HCT116 (cell line): ENCODE measurements at regions not wholly inside any gene's neighbourhood (a gene's known extent, or its start where the extent isn't known, plus 50 kb on each side); places are given as distances from the start of the nearest gene placed in this dataset.
"Not testable (repeated sequence)": the region's sequence is repeated elsewhere in the genome, so short reads cannot be mapped to it uniquely, and the experiment has no call there.

ENCODE experiments used
- ATAC-seq: fragments of 200-7000 bp; cut with Tn5 transposase; 2 replicates; pipeline ENCODE4 v1.9.1; 2020; ENCODE audit warnings: mild to moderate bottlenecking, moderate library complexity
- BruUV-seq: library from RNA; stranded (reverse); fragments of 400-500 nt; replicated peaks from 2 replicates; lab custom pipeline; 2021; lab: Mats Ljungman, UMichigan
- CTCF ChIA-PET: fragments of 300-600 bp; sonication (Branson Sonifier 250); formaldehyde crosslinking; loops from one replicate; lab custom pipeline; 2021; ENCODE audit warnings: antibody characterized with exemption; lab: Charles Lee
- POLR2A ChIA-PET: fragments of 300-600, 350-600 bp; sonication (Branson Sonifier 250); formaldehyde crosslinking; loops from one replicate; lab custom pipeline; 2021; ENCODE audit warnings: antibody characterized with exemption; lab: Charles Lee
- RAD21 ChIA-PET, 2 experiments: fragments of 300-600 bp; sonication (Branson Sonifier 250); formaldehyde crosslinking; loops; one replicate each; lab custom pipeline; 2023; ENCODE audit warnings: low total read pairs in 2 of 2; ENCODE audit not compliant: uncharacterized antibody in 2 of 2, unreplicated experiment in 2 of 2, low non-redundant PET in 1 of 2; lab: Charles Lee
- DNase-seq: peaks from one replicate; pipeline ENCODE4 v3.0.0-alpha.2; 2010; ENCODE audit warnings: low read depth, low spot score
- H2AFZ ChIP-seq: fragments of 200-600 bp; shearing (Covaris generic), sonication (generic); 2 replicates; pipeline ENCODE4 v1.6.1; 2017; ENCODE audit warnings: low read depth, mixed run types, mixed read lengths, antibody characterized with exemption, low read length; ENCODE audit not compliant: poor library complexity, severe bottlenecking
- H3K27ac ChIP-seq: 2 replicates; pipeline ENCODE4 v1.5.1; 2012; ENCODE audit warnings: low read depth, low read length
- H3K27me3 ChIP-seq: fragments of 200-600 bp; sonication (generic); 2 replicates; pipeline ENCODE4 v1.6.1; 2016; ENCODE audit warnings: mixed run types, low read length, mixed read lengths; ENCODE audit not compliant: insufficient read depth
- H3K36me3 ChIP-seq, 2 experiments: fragments of 200-500 bp in 1 of 2; fragments of 200-600 bp in 1 of 2; sonication (Bioruptor generic) in 1 of 2; sonication (generic) in 1 of 2; 2 replicates each; pipeline versions ENCODE4 v1.5.1 to v1.6.1; 2014 to 2016; ENCODE audit warnings: low read length in 2 of 2, inconsistent platforms in 1 of 2, mixed read lengths in 1 of 2, mixed run types in 1 of 2; ENCODE audit not compliant: insufficient read depth in 2 of 2, control insufficient read depth in 1 of 2
- H3K4me1 ChIP-seq, 2 experiments: fragments of 200-600 bp in 1 of 2; sonication (generic) in 1 of 2; 2 replicates each; pipeline versions ENCODE4 v1.5.1 to v1.6.1; 2012 to 2017; ENCODE audit warnings: low read length in 2 of 2, inconsistent platforms in 1 of 2, mild to moderate bottlenecking in 1 of 2, mixed read lengths in 1 of 2, mixed run types in 1 of 2, moderate library complexity in 1 of 2; ENCODE audit not compliant: insufficient read depth in 2 of 2, control insufficient read depth in 1 of 2
- H3K4me2 ChIP-seq: fragments of 200-600 bp; sonication (generic); 2 replicates; pipeline ENCODE4 v1.6.1; 2017; ENCODE audit warnings: mixed run types, low read length, mixed read lengths
- H3K4me3 ChIP-seq, 2 experiments: fragments of 200-600 bp in 1 of 2; sonication (generic) in 1 of 2; replicated peaks in 1 of 2; 2 replicates each; pipeline ENCODE4 v1.5.1; 2011 to 2016; ENCODE audit warnings: low read length in 2 of 2, control low read depth in 1 of 2, low read depth in 1 of 2, mild to moderate bottlenecking in 1 of 2, mixed read lengths in 1 of 2, mixed run types in 1 of 2
- H3K79me2 ChIP-seq: fragments of 200-600 bp; sonication (generic); 2 replicates; pipeline ENCODE4 v1.6.1; 2017; ENCODE audit warnings: mild to moderate bottlenecking, mixed run types, low read length, moderate library complexity, mixed read lengths; ENCODE audit not compliant: insufficient read depth
- H3K9ac ChIP-seq: fragments of 200-600 bp; sonication (generic); 2 replicates; pipeline ENCODE4 v1.6.1; 2016; ENCODE audit warnings: low read length, mixed read lengths
- H3K9me2 ChIP-seq: fragments of 200-600 bp; sonication (generic), shearing (Covaris generic); 2 replicates; pipeline ENCODE4 v1.6.1; 2017; ENCODE audit warnings: mixed run types, mild to moderate bottlenecking, moderate library complexity; ENCODE audit not compliant: insufficient read depth
- H3K9me3 ChIP-seq, 2 experiments: fragments of 200-500 bp in 1 of 2; fragments of 200-600 bp in 1 of 2; sonication (Bioruptor generic) in 1 of 2; sonication (generic) in 1 of 2; 2 replicates each; pipeline ENCODE4 v1.6.1; 2014 to 2017; ENCODE audit warnings: low read length in 2 of 2, mixed read lengths in 2 of 2, inconsistent platforms in 1 of 2, low read depth in 1 of 2, mild to moderate bottlenecking in 1 of 2, mixed run types in 1 of 2, moderate library complexity in 1 of 2; ENCODE audit not compliant: control insufficient read depth in 1 of 2, insufficient read depth in 1 of 2
- H4K20me1 ChIP-seq: fragments of 200-600 bp; sonication (generic), shearing (Covaris generic); 2 replicates; pipeline ENCODE4 v1.6.1; 2017; ENCODE audit warnings: mixed run types, mild to moderate bottlenecking, moderate library complexity; ENCODE audit not compliant: insufficient read depth
- CBX3 ChIP-seq: IDR thresholded peaks from 2 replicates; pipeline ENCODE4 v1.6.1; 2012; ENCODE audit warnings: low read depth
- ELF1 ChIP-seq: IDR thresholded peaks from 2 replicates; pipeline ENCODE4 v1.6.1; 2012; ENCODE audit warnings: low read depth, borderline replicate concordance
- EZH2phosphoT487 ChIP-seq: fragments of 200-600 bp; IDR thresholded peaks from 2 replicates; pipeline ENCODE4 v1.6.1; 2018; ENCODE audit warnings: antibody characterized with exemption, borderline replicate concordance
- FOSL1 ChIP-seq: IDR thresholded peaks from 2 replicates; pipeline ENCODE4 v1.6.1; 2012; ENCODE audit warnings: low read depth
- SP1 ChIP-seq: IDR thresholded peaks from 2 replicates; pipeline ENCODE4 v1.6.1; 2012; ENCODE audit warnings: low read depth
- SRF ChIP-seq: IDR thresholded peaks from 2 replicates; pipeline ENCODE4 v1.6.1; 2012; ENCODE audit warnings: low read depth
- YY1 ChIP-seq: IDR thresholded peaks from 2 replicates; pipeline ENCODE4 v1.6.1; 2011; ENCODE audit warnings: low read length, low read depth, moderate library complexity, mild to moderate bottlenecking; ENCODE audit not compliant: insufficient replicate concordance; ENCODE audit errors: extremely low read depth
- intact Hi-C: fragments of 100-400 bp; cut with micrococcal nuclease; formaldehyde crosslinking; loops from 2 replicates; pipeline ENCODE4 v1.10.0; 2022
- TF ChIP-seq, protein P1 (sequence below), 3 experiments: fragments of 200-600 bp in 1 of 3; sonication (generic) in 1 of 3; IDR thresholded peaks in 2 of 3; conservative IDR thresholded peaks in 1 of 3; 2 replicates each; pipeline ENCODE4 v1.5.1; 2012 to 2017; ENCODE audit warnings: low read depth in 2 of 3, low read length in 2 of 3, antibody characterized with exemption in 1 of 3, borderline replicate concordance in 1 of 3, control low read depth in 1 of 3, mild to moderate bottlenecking in 1 of 3, mixed read lengths in 1 of 3, mixed run types in 1 of 3, moderate library complexity in 1 of 3; ENCODE audit not compliant: insufficient read depth in 1 of 3

DNA sequence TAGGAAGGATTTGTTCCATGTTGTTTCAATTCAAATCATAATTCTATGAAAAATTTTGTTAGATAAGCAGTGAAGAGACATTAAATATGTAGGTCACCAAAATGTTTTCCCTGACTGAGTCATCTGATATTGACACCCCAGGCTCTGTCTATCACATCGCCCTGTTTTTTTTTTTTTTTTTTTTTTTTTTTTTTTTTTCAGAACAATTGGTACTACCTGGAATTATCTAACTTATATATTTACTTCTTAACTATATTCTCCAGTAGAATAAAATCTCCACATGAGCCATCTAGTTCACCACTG lies 97.8 kb upstream of the KRAS start:
- no peak overlapping the region for H3K27ac ChIP-seq
- no peak overlapping the region for H3K4me2 ChIP-seq
- H2AFZ ChIP-seq: no peak overlapping the region
- H3K27me3 ChIP-seq: no peaks in the 10 kb centered on the region
- no peaks in the 10 kb centered on the region for H3K4me1 ChIP-seq
- H3K4me3 ChIP-seq: no peak overlapping the region
- ATAC-seq: no peak
- no peak for DNase-seq
- H3K79me2 ChIP-seq: no peaks in the 10 kb centered on the region
- no peaks in the 10 kb centered on the region for H3K9me3 ChIP-seq
- CTCF ChIA-PET: interaction anchor here (0.7 kb wide), 1 partner anchor 575 kb away, joined by 3 read pairs; no protein-coding TSS in a partner anchor
- H3K36me3 ChIP-seq: no peaks in the 10 kb centered on the region
- intact Hi-C loops: no loop called here
- TF ChIP-seq EZH2phosphoT487: no peak
- no peak for TF ChIP-seq SRF
- TF ChIP-seq YY1: no peak
- no peak for TF ChIP-seq SP1
- TF ChIP-seq, protein P1, sequence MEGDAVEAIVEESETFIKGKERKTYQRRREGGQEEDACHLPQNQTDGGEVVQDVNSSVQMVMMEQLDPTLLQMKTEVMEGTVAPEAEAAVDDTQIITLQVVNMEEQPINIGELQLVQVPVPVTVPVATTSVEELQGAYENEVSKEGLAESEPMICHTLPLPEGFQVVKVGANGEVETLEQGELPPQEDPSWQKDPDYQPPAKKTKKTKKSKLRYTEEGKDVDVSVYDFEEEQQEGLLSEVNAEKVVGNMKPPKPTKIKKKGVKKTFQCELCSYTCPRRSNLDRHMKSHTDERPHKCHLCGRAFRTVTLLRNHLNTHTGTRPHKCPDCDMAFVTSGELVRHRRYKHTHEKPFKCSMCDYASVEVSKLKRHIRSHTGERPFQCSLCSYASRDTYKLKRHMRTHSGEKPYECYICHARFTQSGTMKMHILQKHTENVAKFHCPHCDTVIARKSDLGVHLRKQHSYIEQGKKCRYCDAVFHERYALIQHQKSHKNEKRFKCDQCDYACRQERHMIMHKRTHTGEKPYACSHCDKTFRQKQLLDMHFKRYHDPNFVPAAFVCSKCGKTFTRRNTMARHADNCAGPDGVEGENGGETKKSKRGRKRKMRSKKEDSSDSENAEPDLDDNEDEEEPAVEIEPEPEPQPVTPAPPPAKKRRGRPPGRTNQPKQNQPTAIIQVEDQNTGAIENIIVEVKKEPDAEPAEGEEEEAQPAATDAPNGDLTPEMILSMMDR (IDR thresholded peaks at IDR 0.05 in 2 of 3, conservative IDR thresholded peaks at IDR 0.05 in 1 of 3; ENCODE audit: borderline replicate concordance in 1 of 3, insufficient read depth in 1 of 3, low read depth in 2 of 3, low read length in 2 of 3): no peak
- H4K20me1 ChIP-seq: no peaks in the 10 kb centered on the region
- BruUV-seq: no TSS peak
- no peaks in the 10 kb centered on the region for H3K9me2 ChIP-seq
- H3K9ac ChIP-seq: no peak overlapping the region
- RAD21 ChIA-PET: no interaction called here
- POLR2A ChIA-PET: interaction anchor here (0.7 kb wide), 1 partner anchor 685 kb away, joined by 3 read pairs; no protein-coding TSS in a partner anchor

DNA sequence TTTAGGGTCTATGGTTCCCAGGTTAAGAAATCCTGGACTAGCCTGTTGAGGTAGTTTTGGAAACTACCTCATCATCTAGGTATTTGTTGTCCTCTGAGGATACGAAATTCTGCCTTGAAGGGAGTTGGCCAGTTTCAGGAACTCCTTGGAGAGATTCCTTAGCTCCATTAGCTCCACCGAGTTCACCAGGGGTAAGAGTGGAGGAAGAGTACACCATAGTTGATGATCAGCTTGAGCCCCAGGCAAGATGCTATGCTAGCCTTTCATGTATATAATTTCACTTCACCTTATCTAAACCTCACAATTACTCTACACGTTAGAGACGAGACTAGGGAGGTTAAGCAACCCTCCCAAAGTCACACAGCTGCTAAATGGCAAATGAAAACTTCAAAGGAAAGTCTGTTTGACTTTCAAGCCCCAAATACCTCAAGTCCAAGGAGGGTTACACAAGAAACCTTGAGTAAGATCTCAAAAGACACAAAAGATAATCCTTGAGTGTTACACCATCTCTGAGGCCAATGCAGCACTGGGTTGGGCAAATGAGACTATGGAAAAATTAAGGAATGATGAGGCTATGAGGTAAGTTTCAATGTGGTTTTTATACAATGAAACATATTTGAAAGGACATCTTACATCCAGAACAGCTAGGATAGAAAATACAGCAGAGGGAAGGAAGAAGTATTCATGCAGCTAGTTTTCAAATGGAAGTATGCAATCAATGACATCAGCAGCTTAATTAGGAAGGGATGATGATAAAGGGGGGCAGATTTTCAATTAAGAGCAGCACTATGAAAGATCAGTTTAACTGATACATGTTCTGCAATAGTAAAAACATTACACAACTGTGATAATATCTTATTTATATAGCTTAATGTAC lies 97.2 kb upstream of the KRAS start:
- ChIA-PET POLR2A (interaction anchor here (0.7 kb wide), 1 partner anchor 686 kb away, joined by 3 read pairs; no protein-coding TSS in a partner anchor), RAD21 (no interaction called here), CTCF (interaction anchor here (0.7 kb wide), 1 partner anchor 575 kb away, joined by 3 read pairs; no protein-coding TSS in a partner anchor)
- Histone ChIP-seq H3K27me3 (no peaks in the 10 kb centered on the region), H3K4me2 (no peak overlapping the region), H2AFZ (peak overlapping the region; percentile 17), H3K9me2 (no peaks in the 10 kb centered on the region), H3K9ac (no peak overlapping the region), H3K4me1 (no peaks in the 10 kb centered on the region), H3K36me3 (no peaks in the 10 kb centered on the region), H3K27ac (no peak overlapping the region), H4K20me1 (no peaks in the 10 kb centered on the region), H3K79me2 (no peaks in the 10 kb centered on the region), H3K9me3 (no peaks in the 10 kb centered on the region), H3K4me3 (no peak overlapping the region)
- ATAC-seq (no peak), DNase-seq (no peak)
- intact Hi-C loops: no loop called here
- no TSS peak for BruUV-seq
- TF ChIP-seq SP1: no peak
- no peak for TF ChIP-seq ELF1
- no peak for TF ChIP-seq FOSL1
- TF ChIP-seq CBX3: no peak
- TF ChIP-seq YY1: no peak

DNA sequence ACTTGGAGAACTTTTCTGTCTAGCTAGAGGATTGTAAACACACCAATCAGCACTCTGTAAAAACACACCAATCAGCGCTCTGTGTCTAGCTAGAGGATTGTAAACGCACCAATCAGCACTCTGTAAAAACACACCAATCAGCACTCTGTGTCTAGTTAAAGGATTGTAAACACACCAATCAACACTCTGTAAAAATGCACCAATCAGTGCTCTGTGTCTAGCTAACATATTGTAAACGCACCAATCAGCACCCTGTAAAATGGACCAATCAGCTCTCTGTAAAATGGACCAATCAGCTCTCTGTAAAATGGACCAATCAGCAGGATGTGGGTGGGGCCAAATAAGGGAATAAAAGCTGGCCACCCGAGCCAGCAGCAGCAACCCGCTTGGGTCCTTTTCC lies 91.1 kb upstream of the KRAS start:
- ATAC-seq, H3K9me2 ChIP-seq, H3K79me2 ChIP-seq, DNase-seq, POLR2A ChIA-PET, H3K9ac ChIP-seq, H3K4me3 ChIP-seq, intact Hi-C loops, H3K4me1 ChIP-seq, H3K27me3 ChIP-seq, H2AFZ ChIP-seq, RAD21 ChIA-PET, H3K9me3 ChIP-seq, CTCF ChIA-PET, H3K4me2 ChIP-seq, H4K20me1 ChIP-seq, BruUV-seq, H3K27ac ChIP-seq, H3K36me3 ChIP-seq: not testable (repeated sequence)
